Fibroblast of lung (primary cell): ENCODE measurements at regions not wholly inside any gene's neighbourhood (a gene's known extent, or its start where the extent isn't known, plus 50 kb on each side); places are given as distances from the start of the nearest gene placed in this dataset.

Source experiments
- CTCF ChIP-seq, 2 donors: IDR thresholded peaks in 1 of 2; conservative IDR thresholded peaks in 1 of 2; 1 replicate in 1 of 2; 2 replicates in 1 of 2; pipeline ENCODE4 v1.5.1; 2011 to 2012; ENCODE audit warnings: low read length in 2 of 2, control low read depth in 1 of 2, inconsistent platforms in 1 of 2, low read depth in 1 of 2, mild to moderate bottlenecking in 1 of 2
- EZH2 ChIP-seq: IDR thresholded peaks from 2 replicates; pipeline ENCODE4 v1.5.1; 2012; ENCODE audit warnings: low read length, control low read depth, mild to moderate bottlenecking; ENCODE audit errors: missing control alignments

- TF ChIP-seq CTCF (conservative IDR thresholded peaks at IDR 0.05 in 1 of 2, IDR thresholded peaks at IDR 0.05 in 1 of 2; ENCODE audit: low read depth in 1 of 2, low read length in 2 of 2) (no peak), EZH2 (no peak)
Measured at GRCh38 chr7:47100148-47100816, 481.6 kb downstream of the TNS3 start.
